ENCODE measurements at regions not wholly inside any gene's neighbourhood (a gene's known extent, or its start where the extent isn't known, plus 50 kb on each side); places are given as distances from the start of the nearest gene placed in this dataset.

GRCh38 chr5:124522992-124523391, 223.4 kb downstream of the ZNF608 start (continued):
- TF ChIP-seq CBX5 (IDR thresholded peaks at IDR 0.05; ENCODE audit: low read depth, low read length) (no peak), NRF1 (IDR thresholded peaks at IDR 0.05; ENCODE audit: low read depth, low read length) (no peak), RFX5 (IDR thresholded peaks at IDR 0.05; ENCODE audit: borderline replicate concordance, low read depth, low read length) (no peak), TBP (IDR thresholded peaks at IDR 0.05; ENCODE audit: low read depth, low read length) (no peak), NANOG (IDR thresholded peaks at IDR 0.05; ENCODE audit: insufficient read depth, low read depth, low read length, poor library complexity, severe bottlenecking) (no peak)

Measured in H1 (cell line).